ENCODE measurements at regions not wholly inside any gene's neighbourhood (a gene's known extent, or its start where the extent isn't known, plus 50 kb on each side); places are given as distances from the start of the nearest gene placed in this dataset.

GRCh38 chr5:135217669-135218485 lies 181.2 kb downstream of the MACROH2A1 start:
- DNase-seq: no peak

DNA sequence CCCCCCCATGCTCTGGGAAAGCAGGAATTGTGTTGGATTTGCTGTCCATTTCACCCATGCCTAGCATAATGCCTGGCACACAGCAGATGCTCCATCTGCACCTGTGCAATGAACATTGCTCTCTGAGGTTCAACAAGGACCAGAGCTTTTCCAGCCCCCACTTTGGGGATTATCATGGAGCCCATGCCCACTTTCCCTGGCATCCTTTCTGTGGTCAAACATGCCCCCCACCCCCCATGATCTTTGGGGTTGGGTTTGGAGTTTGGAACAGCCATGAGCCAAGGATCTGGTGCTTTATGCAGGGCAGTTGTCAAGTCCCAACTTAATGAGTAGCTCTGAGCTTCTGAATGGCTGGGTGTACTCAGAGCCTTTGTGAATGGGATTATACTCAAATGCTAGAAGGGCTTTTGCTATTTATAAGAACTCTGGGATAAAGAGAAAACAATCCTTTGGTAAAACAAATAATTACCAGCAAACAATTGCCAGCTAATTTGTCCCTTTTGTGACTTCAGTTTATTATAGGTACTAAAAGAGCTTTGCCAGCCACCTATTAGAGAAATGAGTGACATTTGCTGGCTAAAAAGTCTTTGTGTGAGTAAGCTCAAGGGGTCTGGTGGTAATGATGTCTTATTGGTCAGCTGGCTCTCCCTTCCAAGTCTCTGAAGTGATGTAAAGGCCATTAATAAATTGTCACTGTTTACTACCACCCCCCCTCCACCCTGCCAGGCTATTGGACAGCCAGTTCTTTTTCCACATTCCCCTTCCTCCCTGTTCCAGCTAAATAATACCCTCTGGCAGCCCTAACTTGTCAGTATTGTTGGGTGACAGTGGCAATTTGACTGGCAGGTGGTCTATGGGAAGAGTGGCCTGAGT lies 182.3 kb downstream of the MACROH2A1 start:
- DNase-seq: no peak

GRCh38 chr5:135215617-135216470 lies 181.8 kb upstream of the PITX1 start:
- no peak for DNase-seq

GRCh38 chr5:135214897-135215616 lies 181.0 kb upstream of the PITX1 start:
- no peak for DNase-seq

DNA sequence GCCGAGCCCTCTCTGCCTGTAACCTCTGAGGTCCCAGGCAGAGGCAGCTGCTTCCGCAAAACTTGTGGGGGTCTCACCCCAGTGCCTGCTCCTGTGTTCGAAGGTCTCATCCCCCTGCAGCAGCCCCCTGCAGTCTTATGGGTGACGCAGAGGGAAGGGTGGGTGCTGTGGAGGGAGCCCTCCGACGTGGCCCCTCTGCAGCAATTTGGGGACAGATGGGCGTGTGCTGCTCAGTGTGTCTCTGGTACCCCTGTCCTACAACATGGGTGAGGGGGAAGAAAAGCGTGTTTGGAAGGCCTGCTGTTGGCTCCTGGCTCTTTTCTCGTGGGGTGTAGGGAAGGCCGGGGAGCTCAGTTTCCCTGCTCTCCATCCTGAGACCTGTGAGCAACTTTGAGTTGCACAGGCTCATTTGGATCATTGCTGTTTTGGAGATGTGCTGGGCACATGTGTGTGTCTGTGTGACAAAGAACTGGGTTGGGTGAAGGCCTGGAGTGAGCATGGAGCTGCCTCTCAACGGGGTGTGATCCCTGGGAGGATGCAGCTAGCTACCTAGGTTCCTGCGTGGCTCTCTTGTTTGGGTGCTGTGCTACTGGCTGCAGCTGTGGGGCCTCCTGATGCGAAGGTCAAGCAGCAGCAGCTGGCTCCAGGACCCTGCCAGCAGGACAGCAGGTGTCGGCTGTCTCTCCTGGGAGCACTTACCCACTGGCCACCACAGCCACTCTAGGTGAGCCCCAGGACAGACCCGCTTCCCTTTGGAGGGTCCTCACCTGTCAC lies 179.6 kb upstream of the PITX1 start:
- DNase-seq: no peak

DNA sequence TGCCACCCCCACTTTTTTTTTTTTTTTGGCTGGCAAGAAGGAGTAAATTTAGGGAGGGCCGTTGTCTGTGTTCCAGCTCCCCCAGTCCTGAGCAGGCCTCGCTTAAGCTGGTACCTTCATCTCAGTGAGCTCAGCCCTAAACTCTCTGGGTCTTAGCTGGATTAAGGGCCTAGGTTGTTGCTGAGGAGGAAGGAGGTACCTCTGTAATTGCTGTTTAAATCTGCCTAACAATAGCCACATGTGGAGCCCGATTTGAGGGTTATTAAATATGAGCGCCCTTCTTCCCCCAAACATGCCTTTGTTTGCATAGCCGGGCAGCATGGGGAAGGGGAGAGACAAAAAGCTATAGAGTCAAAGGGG lies 179.0 kb upstream of the PITX1 start:
- no peak for DNase-seq

DNA sequence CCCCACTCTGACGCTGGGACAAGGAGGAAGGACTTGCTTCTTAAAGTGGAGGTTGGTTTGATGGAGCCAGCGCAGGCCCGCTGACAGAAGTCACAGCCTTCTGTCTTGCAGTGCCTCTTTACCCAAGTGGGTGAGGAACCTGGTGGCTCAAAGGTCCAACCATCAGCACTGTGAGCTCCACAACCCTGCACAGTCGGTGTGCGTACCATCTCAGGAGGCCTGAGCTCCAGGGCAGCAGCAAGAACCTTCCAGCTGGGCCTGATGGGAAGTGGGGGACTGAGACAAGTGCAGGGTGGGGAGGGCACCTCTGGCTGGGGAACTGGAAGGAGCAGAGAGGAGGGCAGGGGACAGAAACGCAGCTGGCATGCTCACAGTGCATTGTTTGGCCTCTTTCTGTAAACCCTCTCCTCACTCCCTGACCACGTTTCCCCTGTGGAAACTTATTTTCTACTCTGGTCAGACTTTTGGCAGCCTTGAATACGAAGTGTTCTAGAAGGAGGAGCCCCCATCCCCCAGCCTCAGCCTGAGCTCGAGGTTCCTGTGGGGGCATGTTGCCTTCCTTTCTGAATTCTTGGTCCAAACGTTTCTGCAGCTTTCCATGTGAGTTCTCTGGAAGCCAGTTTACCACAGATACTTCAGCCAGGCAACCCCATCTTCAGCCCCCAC lies 178.5 kb upstream of the PITX1 start:
- DNase-seq: no peak

GRCh38 chr5:135211791-135212190 lies 177.8 kb upstream of the PITX1 start:
- DNase-seq: no peak

- no peak for DNase-seq
These were observed 177.2 kb upstream of the PITX1 start for GRCh38 chr5:135211083-135211790.

GRCh38 chr5:135210286-135211055 lies 176.4 kb upstream of the PITX1 start:
- DNase-seq: no peak

GRCh38 chr5:135208903-135209721 lies 175.1 kb upstream of the PITX1 start:
- no peak for DNase-seq

- DNase-seq: no peak
These were observed 174.5 kb upstream of the PITX1 start for GRCh38 chr5:135208555-135208902.

DNA sequence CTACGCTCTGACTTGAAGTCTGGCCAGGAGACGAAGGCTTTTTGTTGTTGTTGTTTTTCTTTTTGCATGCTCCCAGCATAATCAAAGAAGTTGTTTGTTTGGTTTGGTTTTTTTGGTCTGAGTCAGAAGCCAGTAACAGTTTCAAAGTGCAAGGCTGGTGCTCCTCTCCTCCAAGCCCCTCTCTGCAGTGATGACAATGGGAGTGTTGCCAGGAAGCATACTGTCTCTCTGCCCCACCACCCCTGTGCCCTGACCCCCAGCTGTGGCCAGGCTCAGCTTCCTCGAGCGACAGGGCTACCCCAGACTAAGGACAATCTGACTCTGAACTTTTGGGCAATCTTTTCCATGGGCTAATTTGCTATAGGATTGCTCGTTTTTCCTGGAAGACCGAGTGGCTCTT lies 173.8 kb upstream of the PITX1 start:
- DNase-seq: no peak

GRCh38 chr5:135206862-135207261 lies 172.8 kb upstream of the PITX1 start:
- DNase-seq: no peak

DNA sequence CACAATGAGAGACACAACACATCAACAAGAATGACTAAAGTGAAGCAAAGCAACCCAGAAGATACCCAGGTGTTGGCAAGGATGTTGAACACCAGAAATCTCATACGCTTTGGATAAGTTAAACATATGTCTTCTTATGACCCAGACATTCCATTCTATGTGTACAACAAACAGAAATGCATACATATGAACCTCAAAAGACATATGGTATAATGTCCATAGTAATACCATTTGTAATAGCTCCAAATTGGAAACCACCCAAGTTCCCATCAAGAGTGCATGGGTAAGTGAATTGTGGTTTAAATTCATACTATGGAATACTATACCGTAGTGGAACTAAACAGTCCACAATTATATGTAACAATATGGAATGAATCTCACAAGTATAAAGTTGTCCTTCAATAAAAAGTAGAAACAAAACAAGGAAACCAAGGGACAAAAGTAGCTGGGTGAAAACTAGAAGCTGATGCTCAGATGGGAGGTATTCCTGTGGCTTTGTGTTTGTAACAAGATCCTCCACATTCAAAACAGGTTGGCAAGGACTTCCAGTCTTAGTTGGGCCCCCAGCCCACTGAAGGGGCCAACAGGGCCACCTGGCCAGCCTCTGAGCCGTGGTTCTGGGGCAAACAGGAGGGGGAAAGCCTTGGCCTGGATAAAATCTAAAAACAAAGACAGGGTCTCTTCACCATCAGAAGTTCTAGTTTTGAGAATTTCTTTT lies 171.8 kb upstream of the PITX1 start:
- no peak for DNase-seq

- no peak for DNase-seq
These were observed 170.1 kb upstream of the PITX1 start for GRCh38 chr5:135204151-135204600.

GRCh38 chr5:135203593-135204036 lies 169.6 kb upstream of the PITX1 start:
- no peak for DNase-seq

DNA sequence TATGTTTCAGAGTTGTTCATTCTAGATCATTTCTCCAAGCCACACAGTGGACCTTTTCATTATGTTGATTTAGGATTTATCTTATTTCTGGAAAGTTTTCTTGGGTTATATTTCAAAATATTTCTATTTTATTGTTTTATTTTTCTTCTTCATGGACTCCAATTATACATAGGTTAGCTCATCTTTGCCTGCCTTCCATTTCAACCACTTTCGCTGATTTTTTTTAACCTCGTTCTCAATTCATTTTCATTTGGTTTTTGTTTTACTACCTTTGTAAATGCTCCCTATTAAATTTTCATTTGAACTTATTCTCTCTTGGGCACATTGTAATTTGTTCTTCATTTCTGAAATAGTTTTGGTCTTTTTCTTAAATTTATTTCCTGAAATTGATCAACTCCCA lies 169.0 kb upstream of the PITX1 start:
- no peak for DNase-seq

Measured in stimulated activated CD4-positive, alpha-beta T cell treated with anti-CD3 and anti-CD28 coated beads, Interleukin-4, amount 100 ng/mL, for 1 hour (primary cell).